Spinal cord (tissue), 9 donors: ENCODE measurements at regions not wholly inside any gene's neighbourhood (a gene's known extent, or its start where the extent isn't known, plus 50 kb on each side); places are given as distances from the start of the nearest gene placed in this dataset.
A peak's percentile ranks its signal among the peaks of the same experiment; 100 is the strongest.

Experiments used
- DNase-seq, 6 donors: peaks; one replicate each; pipeline versions ENCODE4 v3.0.0 to v3.0.0-alpha.2; 2013 to 2015; ENCODE audit warnings: low spot score in 6 of 6, low read depth in 4 of 6
- H3K27ac ChIP-seq: one replicate; pipeline ENCODE4 v1.5.1; 2013; ENCODE audit warnings: low read depth, low read length, control low read depth
- H3K27me3 ChIP-seq: one replicate; pipeline ENCODE4 v1.6.1; 2013; ENCODE audit warnings: low read length; ENCODE audit not compliant: control insufficient read depth, insufficient read depth
- H3K36me3 ChIP-seq: one replicate; pipeline ENCODE4 v1.6.1; 2013; ENCODE audit warnings: low read length; ENCODE audit not compliant: control insufficient read depth, insufficient read depth
- H3K4me1 ChIP-seq: one replicate; pipeline ENCODE4 v1.6.1; 2013; ENCODE audit warnings: low read length; ENCODE audit not compliant: control insufficient read depth, insufficient read depth
- H3K4me3 ChIP-seq: one replicate; pipeline ENCODE4 v1.5.1; 2013; ENCODE audit warnings: low read depth, low read length, control low read depth
- H3K9me3 ChIP-seq: one replicate; pipeline ENCODE4 v1.6.1; 2013; ENCODE audit warnings: low read length; ENCODE audit not compliant: control insufficient read depth, insufficient read depth
- WGBS: methylation state at CpG from one replicate; pipeline ENCODE4 v1.1.5; 2013; ENCODE audit warnings: missing lambda C conversion rate; ENCODE audit not compliant: insufficient coverage; 5-methylcytosine and 5-hydroxymethylcytosine counted together
- donor health status: healthy.

DNA sequence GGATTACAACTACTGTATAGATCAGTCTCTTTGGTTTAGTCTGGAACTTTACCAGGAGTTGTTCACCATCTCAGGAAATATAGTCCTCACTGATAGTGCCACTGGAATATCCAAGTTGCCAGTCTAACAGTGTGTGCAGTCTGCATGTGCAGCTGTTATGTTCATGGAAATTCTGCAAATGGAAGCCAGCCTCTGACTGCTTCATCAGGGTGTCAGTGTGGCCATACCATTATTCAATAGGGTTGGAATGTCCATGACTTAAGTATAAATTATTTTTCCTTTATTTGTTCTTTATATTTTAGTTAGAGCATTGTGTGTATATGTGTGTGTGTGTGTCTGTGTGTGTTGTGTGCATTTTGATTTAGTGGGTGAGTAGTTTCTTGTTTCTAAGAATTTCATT, 51.8 kb downstream of the C11orf96 start:
- Histone ChIP-seq H3K4me3 (no peak overlapping the region), H3K27ac (no peak overlapping the region), H3K27me3 (no peaks in the 10 kb centered on the region), H3K9me3 (no peaks in the 10 kb centered on the region), H3K4me1 (peaks cover 21% of the 10 kb centered on the region), H3K36me3 (no peaks in the 10 kb centered on the region)
- no peak for DNase-seq

DNA sequence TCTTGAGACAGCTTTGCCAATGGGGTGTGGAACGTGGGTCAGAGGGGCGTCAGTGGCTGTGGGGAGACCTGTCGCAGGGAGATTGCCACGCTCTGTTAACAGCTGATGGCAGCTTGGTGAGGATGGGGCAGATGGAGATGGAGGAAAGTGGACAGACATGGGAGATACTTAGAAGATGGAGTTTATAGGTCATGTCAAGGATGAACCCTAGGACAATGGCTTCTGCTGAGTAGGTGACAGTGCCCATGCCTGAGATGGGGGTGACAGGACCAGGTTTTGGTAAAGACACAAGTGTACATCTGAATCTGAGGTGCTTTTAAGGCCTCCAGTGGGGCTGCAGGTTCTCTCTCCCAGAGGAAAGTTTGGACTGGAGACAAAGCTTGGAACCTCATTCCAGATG, 51.5 kb upstream of the ACCSL start:
- no peak for DNase-seq
- Histone ChIP-seq H3K4me3 (no peak overlapping the region), H3K36me3 (no peaks in the 10 kb centered on the region), H3K27me3 (no peaks in the 10 kb centered on the region), H3K27ac (no peak overlapping the region), H3K9me3 (no peaks in the 10 kb centered on the region), H3K4me1 (peaks cover 18% of the 10 kb centered on the region)
- WGBS: 86% methylated on average over 4 of the region's 4 CpGs

- peak in 2 of 6 donors; percentile 81 to 82 for DNase-seq
- 57% methylated on average over 9 of the region's 15 CpGs for WGBS
- peaks cover 25% of the 10 kb centered on the region for H3K4me1 ChIP-seq
- no peak overlapping the region for H3K4me3 ChIP-seq
- no peaks in the 10 kb centered on the region for H3K9me3 ChIP-seq
- no peaks in the 10 kb centered on the region for H3K27me3 ChIP-seq
- H3K36me3 ChIP-seq: no peaks in the 10 kb centered on the region
- H3K27ac ChIP-seq: no peak overlapping the region
Observed at GRCh38 chr11:43997022-43997660, 50.6 kb upstream of the ACCSL start.
